AG10803 (cell line): ENCODE measurements at regions not wholly inside any gene's neighbourhood (a gene's known extent, or its start where the extent isn't known, plus 50 kb on each side); places are given as distances from the start of the nearest gene placed in this dataset.
A peak's percentile ranks its signal among the peaks of the same experiment; 100 is the strongest.

Source experiments
- DNase-seq: peaks from one replicate; pipeline ENCODE4 v3.0.0; 2010; ENCODE audit warnings: low read depth
- H3K4me3 ChIP-seq: 2 replicates; pipeline ENCODE4 v1.5.1; 2011; ENCODE audit warnings: mild to moderate bottlenecking, low read length, control low read depth
- TF ChIP-seq, protein P1 (sequence below): conservative IDR thresholded peaks from 2 replicates; pipeline ENCODE4 v1.5.1; 2011; ENCODE audit warnings: mild to moderate bottlenecking, low read length, control low read depth, inconsistent platforms

DNA sequence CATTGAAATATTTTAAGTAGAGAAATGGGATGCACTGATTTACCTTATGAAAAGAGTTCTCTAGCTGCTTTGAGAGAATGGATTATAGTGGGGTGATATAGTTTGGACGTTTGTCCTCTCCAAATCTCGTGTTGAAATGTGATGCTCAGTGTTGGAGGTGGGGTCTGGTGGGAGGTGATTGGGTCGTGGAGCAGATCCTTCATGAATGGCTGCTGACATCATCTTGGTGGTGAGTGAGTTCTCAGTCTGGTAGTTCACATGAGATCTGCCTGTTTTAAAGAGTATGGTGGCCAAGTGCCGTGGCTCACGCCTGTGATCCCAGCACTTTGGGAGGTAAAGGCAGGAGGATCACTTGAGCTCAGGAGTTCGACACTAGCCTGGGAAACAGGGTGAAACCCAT is 58.7 kb upstream of the SH3RF3 start:
- H3K4me3 ChIP-seq, result no peak overlapping the region
- TF ChIP-seq, protein P1, sequence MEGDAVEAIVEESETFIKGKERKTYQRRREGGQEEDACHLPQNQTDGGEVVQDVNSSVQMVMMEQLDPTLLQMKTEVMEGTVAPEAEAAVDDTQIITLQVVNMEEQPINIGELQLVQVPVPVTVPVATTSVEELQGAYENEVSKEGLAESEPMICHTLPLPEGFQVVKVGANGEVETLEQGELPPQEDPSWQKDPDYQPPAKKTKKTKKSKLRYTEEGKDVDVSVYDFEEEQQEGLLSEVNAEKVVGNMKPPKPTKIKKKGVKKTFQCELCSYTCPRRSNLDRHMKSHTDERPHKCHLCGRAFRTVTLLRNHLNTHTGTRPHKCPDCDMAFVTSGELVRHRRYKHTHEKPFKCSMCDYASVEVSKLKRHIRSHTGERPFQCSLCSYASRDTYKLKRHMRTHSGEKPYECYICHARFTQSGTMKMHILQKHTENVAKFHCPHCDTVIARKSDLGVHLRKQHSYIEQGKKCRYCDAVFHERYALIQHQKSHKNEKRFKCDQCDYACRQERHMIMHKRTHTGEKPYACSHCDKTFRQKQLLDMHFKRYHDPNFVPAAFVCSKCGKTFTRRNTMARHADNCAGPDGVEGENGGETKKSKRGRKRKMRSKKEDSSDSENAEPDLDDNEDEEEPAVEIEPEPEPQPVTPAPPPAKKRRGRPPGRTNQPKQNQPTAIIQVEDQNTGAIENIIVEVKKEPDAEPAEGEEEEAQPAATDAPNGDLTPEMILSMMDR, result no peak
- DNase-seq, result no peak

DNA sequence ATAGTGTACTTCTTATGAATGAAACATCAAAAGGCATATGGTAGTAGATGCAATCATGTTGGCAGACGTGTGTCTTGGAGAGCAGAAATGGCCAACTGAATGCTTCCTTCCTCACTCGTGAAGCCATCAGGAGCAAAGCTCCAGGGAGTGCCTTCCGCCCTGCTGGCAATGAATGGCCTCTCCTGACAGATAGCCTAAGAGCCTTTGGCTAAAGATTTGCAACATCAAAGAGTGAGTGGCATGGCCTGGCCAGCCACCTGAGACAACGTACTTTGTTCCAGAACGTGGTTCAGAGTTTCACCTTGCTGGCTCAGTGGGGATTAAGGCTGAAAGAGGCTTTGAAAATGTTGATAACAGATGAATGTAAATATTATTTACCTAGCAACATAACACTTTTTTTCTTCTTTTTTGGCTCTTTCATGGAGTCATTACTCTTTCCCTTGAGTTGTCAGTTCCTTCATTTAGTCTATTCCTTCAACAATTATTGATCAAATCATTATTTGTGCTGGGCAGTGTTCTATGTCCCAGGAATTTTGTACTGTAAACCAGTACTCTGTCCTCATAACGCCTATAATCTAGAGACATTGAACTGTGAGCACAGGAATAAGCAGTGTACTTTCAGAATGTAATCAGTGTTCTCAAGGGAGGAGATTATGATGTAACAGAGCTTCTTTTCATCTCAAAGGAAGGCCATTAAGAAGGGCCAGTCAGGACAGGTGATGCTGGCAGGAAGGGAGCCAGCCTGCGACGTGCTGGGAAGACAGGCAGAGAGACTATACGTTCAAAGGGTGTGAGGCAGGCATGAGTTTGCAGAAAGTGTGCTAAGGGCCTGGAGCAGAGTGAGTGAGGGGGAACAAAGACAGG is 59.4 kb upstream of the SH3RF3 start:
- peak; percentile 18 for DNase-seq
- no peak overlapping the region for H3K4me3 ChIP-seq
- TF ChIP-seq, protein P1, result no peak

DNA sequence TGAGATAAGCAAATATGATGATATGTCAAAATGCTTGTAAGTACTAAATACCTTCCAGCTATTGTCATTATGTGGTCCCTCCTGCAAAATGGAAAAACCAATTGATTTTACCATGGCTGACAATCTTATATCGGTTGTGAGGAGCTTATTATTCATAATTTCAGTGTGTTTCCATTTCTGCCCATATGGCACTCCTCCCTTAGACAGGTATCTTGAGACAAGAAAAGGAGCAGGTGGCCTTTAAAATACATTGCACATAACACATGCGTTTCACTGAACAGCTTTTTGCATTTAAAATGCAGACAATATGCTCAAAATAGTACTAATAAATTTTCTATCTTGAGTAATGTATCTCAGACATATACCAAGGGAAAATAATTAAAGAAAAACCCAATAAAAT is 60.2 kb upstream of the SH3RF3 start:
- TF ChIP-seq, protein P1, result no peak
- no peak for DNase-seq
- no peak overlapping the region for H3K4me3 ChIP-seq

DNA sequence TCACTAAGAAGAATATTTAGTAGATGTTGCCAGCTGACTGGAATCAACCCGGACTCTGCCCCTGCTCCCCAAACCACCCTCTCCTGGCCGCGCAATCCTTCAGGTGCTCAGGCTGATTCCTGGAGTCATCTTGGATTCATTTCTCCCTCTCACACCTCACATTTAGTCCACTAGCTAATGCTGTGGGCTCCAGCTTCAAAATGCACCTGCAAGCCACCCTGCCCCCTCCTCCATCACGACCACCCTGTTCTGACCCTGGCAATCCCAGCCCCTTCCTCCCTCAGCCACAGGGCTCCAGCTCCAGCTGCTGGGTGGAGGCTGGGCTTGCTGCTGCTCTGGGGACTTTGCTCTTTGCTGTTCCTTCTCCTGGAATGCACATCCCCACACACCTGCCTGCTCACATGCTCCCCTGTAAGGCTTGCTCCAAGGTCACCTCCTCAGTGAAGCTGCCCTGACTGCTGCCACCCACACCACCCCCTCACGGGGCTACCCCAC is 61.3 kb upstream of the SH3RF3 start:
- H3K4me3 ChIP-seq, result no peak overlapping the region
- no peak for DNase-seq
- TF ChIP-seq, protein P1, result no peak

DNA sequence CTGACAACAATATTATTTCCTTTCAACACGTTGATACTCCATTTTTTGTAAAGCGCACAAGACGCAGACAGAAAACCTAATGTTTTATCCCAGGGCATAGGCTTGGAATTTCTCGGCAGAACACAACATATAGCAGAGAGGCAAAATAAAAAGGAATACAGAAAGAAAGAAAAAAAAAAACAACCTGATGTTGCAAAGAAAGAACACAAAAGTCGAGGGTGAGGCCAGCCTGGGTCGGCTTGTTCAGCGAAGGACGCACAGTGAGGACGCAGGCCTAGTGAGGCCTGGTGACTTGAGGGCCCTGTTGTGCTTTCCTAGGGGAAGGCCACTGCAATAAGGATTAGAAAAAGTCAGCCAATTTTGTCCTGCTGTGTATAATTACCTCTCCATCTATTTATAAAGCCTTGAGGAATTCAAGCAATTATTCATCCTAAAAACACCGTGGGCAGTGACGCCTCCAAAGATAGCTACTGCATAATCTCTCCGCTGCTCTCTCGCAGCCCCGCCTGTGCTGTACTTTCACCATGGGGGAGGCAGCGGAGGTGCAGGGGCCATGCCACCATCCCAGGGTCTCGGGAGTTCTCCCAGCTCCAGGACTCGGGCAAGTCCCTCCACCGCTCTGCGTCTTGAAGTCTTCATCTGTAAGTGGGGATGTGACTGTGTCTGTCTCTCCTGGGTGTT is 61.9 kb upstream of the SH3RF3 start:
- no peak for DNase-seq
- TF ChIP-seq, protein P1, result no peak
- no peak overlapping the region for H3K4me3 ChIP-seq

DNA sequence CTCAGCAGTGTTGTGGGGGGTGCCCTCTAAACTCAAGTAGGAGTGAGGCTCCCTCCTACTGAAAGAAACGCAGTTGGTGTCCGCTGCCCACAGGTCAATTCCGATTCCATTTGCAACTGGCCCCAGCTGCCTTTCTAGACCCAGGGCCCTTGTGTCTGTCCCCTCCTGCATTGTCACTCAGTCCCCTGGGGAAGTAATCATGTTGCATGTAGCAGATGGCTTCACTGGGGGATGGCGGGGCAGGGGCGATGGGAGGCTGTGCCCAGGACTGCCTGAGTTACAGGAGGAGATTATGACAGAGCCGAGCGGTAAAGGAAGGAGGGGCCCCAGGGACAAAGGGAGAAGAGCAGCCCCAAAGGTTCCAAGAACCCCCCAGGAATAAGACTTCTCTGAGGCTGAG is 62.5 kb upstream of the SH3RF3 start:
- no peak for DNase-seq
- no peak overlapping the region for H3K4me3 ChIP-seq
- TF ChIP-seq, protein P1, result no peak

DNA sequence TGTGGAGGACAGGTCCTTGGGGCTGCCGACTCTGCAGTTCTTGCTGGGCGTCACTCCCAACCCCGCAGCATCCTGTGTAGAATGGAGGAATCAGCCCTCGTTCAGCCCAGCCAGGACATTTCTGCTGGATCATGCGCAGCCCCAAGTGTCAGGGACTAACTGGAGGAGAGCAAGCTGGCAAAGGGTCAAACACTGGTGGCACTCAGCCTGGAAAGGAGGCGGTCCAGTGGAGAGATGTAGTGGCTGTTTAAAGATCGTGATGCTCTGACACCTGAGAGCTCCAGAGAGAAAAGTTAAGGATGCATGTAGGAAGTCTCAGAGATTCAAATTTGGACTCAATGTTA is 63.6 kb upstream of the SH3RF3 start:
- no peak for DNase-seq
- no peak overlapping the region for H3K4me3 ChIP-seq
- TF ChIP-seq, protein P1, result no peak
